SU-DHL-6 (cell line): ENCODE measurements at regions not wholly inside any gene's neighbourhood (a gene's known extent, or its start where the extent isn't known, plus 50 kb on each side); places are given as distances from the start of the nearest gene placed in this dataset.

Experiments used
- H2AFZ ChIP-seq: fragments of 200-600 bp; sonication (generic); 2 replicates; pipeline ENCODE4 v1.6.1; 2014; ENCODE audit warnings: low read depth, mild to moderate bottlenecking, moderate library complexity, mixed read lengths, antibody characterized with exemption, low read length; ENCODE audit not compliant: severe bottlenecking
- H3F3A ChIP-seq: fragments of 200-600 bp; shearing (Covaris generic); 2 replicates; pipeline ENCODE4 v1.6.0; 2016; ENCODE audit warnings: antibody characterized with exemption, mild to moderate bottlenecking; ENCODE audit not compliant: insufficient read depth
- H3K27ac ChIP-seq: fragments of 200-600 bp; sonication (generic); 2 replicates; pipeline ENCODE4 v1.5.1; 2016; ENCODE audit warnings: low read depth, mild to moderate bottlenecking, low read length, moderate library complexity, mixed read lengths
- H3K27me3 ChIP-seq: fragments of 200-600 bp; sonication (generic), shearing (Covaris generic); 2 replicates; pipeline ENCODE4 v1.6.0; 2014; ENCODE audit warnings: mild to moderate bottlenecking, low read length
- H3K36me3 ChIP-seq: fragments of 200-600 bp; sonication (generic); 2 replicates; pipeline ENCODE4 v1.6.1; 2014; ENCODE audit warnings: mild to moderate bottlenecking, low read length, mixed read lengths
- H3K4me2 ChIP-seq: fragments of 300-600, 200-600 bp; shearing (Covaris generic), sonication (generic); 2 replicates; pipeline ENCODE4 v1.6.0; 2014; ENCODE audit warnings: low read length, low read depth, mild to moderate bottlenecking; ENCODE audit not compliant: poor library complexity, severe bottlenecking
- H3K4me3 ChIP-seq: fragments of 200-600 bp; sonication (generic); 2 replicates; pipeline ENCODE4 v1.5.1; 2014; ENCODE audit warnings: antibody characterized with exemption, low read length, mild to moderate bottlenecking, mixed read lengths; ENCODE audit not compliant: insufficient read depth, poor library complexity, severe bottlenecking
- H3K79me2 ChIP-seq: fragments of 200-600 bp; sonication (generic); 2 replicates; pipeline ENCODE4 v1.6.1; 2014; ENCODE audit warnings: mild to moderate bottlenecking, low read length, moderate library complexity; ENCODE audit not compliant: insufficient read depth
- H3K9ac ChIP-seq: fragments of 200-600 bp; sonication (generic); 2 replicates; pipeline ENCODE4 v1.7.0; 2014; ENCODE audit warnings: mild to moderate bottlenecking, low read length
- H3K9me2 ChIP-seq: fragments of 200-600 bp; sonication (generic); replicated peaks from 2 replicates; pipeline ENCODE4 v1.6.1; 2014; ENCODE audit warnings: low read length; ENCODE audit not compliant: insufficient read depth
- H3K9me3 ChIP-seq: fragments of 200-600 bp; sonication (generic); 2 replicates; pipeline ENCODE4 v1.6.1; 2014; ENCODE audit warnings: low read length, mixed read lengths; ENCODE audit not compliant: insufficient read depth
- H4K20me1 ChIP-seq: fragments of 200-600 bp; sonication (generic); 2 replicates; pipeline ENCODE4 v1.6.1; 2014; ENCODE audit warnings: low read depth, mild to moderate bottlenecking, antibody characterized with exemption, low read length, moderate library complexity, mixed read lengths
- EZH2phosphoT487 ChIP-seq: fragments of 200-600 bp; sonication (generic), shearing (Covaris generic); conservative IDR thresholded peaks from 2 replicates; pipeline ENCODE4 v1.6.1; 2018; ENCODE audit warnings: mild to moderate bottlenecking, antibody characterized with exemption, low read length, moderate library complexity, mixed read lengths
- TF ChIP-seq, protein P1 (sequence below): fragments of 200-600 bp; sonication (generic); IDR thresholded peaks from one replicate; pipeline ENCODE4 v1.5.1; 2017; ENCODE audit warnings: antibody characterized with exemption, mild to moderate bottlenecking, low read length, moderate library complexity; ENCODE audit not compliant: insufficient read depth, poor library complexity, severe bottlenecking

DNA sequence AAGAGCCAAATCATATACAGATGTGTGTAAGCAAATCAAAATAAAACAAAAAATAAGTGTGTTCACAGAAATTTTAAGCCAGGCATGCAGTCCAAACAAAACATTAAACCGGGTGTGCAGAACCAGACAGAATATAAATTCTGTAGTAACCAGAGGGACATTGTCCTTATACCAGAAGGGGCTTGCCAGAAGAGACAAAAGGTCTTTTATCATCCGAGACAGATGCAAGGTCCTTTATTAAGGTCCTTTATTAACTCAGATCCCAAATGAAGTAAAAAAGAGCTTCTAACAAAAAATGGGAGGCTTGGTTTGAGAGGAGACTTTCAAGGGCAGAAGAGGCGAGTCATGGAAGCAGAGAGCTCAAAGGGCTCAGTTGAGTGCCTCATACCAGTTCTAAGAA, 59.2 kb downstream of the RGS12 start:
- H3K27me3 ChIP-seq: no peaks in the 10 kb centered on the region
- no peak overlapping the region for H3K9ac ChIP-seq
- no peaks in the 10 kb centered on the region for H3K36me3 ChIP-seq
- no peak overlapping the region for H3K4me2 ChIP-seq
- H3K27ac ChIP-seq: no peak overlapping the region
- H3K79me2 ChIP-seq: no peaks in the 10 kb centered on the region
- no peaks in the 10 kb centered on the region for H3F3A ChIP-seq
- no peaks in the 10 kb centered on the region for H4K20me1 ChIP-seq
- TF ChIP-seq EZH2phosphoT487: no peak
- TF ChIP-seq, protein P1, sequence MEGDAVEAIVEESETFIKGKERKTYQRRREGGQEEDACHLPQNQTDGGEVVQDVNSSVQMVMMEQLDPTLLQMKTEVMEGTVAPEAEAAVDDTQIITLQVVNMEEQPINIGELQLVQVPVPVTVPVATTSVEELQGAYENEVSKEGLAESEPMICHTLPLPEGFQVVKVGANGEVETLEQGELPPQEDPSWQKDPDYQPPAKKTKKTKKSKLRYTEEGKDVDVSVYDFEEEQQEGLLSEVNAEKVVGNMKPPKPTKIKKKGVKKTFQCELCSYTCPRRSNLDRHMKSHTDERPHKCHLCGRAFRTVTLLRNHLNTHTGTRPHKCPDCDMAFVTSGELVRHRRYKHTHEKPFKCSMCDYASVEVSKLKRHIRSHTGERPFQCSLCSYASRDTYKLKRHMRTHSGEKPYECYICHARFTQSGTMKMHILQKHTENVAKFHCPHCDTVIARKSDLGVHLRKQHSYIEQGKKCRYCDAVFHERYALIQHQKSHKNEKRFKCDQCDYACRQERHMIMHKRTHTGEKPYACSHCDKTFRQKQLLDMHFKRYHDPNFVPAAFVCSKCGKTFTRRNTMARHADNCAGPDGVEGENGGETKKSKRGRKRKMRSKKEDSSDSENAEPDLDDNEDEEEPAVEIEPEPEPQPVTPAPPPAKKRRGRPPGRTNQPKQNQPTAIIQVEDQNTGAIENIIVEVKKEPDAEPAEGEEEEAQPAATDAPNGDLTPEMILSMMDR: no peak
- no peaks in the 10 kb centered on the region for H3K9me2 ChIP-seq
- H3K4me3 ChIP-seq: no peak overlapping the region
- H2AFZ ChIP-seq: no peak overlapping the region
- no peaks in the 10 kb centered on the region for H3K9me3 ChIP-seq

GRCh38 chr4:3352505-3352904, 59.7 kb downstream of the RGS12 start:
- H3K79me2 ChIP-seq: no peaks in the 10 kb centered on the region
- H4K20me1 ChIP-seq: no peaks in the 10 kb centered on the region
- H3K4me3 ChIP-seq: no peak overlapping the region
- no peaks in the 10 kb centered on the region for H3K9me2 ChIP-seq
- no peaks in the 10 kb centered on the region for H3K36me3 ChIP-seq
- no peaks in the 10 kb centered on the region for H3F3A ChIP-seq
- no peaks in the 10 kb centered on the region for H3K27me3 ChIP-seq
- no peak overlapping the region for H3K27ac ChIP-seq
- no peaks in the 10 kb centered on the region for H3K9me3 ChIP-seq
- no peak overlapping the region for H2AFZ ChIP-seq
- H3K9ac ChIP-seq: no peak overlapping the region
- H3K4me2 ChIP-seq: no peak overlapping the region
- TF ChIP-seq, protein P1: no peak
- TF ChIP-seq EZH2phosphoT487: no peak

DNA sequence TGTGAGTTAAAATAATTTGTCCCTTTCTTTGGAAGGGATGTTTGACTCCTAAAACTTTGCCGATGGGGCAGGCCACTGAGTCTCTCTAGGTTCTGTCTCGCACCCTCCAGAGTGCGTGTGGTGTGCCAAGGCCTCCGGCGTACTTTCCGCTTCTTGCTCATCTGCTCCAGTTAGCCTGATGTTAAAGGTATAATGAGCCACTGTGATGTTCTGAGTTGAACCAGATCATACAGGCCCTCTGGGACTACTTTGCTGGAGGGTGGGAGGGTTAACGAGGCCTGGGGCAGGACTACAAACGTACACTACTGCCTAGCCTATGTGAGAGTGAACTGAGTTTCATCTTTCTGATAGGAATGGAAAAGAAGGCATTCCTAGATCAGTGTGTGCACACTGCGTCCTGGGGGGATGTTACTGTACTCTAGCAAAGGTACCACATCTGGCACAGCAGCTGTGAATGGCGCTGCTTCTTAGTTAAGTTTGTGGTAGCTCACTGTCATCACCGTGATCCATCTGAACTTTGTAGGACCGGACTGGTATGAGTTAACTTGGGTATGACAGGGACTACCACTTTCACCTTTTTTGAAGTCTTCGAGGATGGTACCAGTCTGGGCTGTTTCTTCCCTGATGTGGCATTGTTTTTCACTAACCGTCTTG, 60.2 kb downstream of the RGS12 start:
- no peaks in the 10 kb centered on the region for H3F3A ChIP-seq
- no peak overlapping the region for H3K4me2 ChIP-seq
- H3K4me3 ChIP-seq: no peak overlapping the region
- no peaks in the 10 kb centered on the region for H3K9me3 ChIP-seq
- H3K9me2 ChIP-seq: no peaks in the 10 kb centered on the region
- no peaks in the 10 kb centered on the region for H4K20me1 ChIP-seq
- H3K27ac ChIP-seq: no peak overlapping the region
- H3K27me3 ChIP-seq: no peaks in the 10 kb centered on the region
- H3K9ac ChIP-seq: no peak overlapping the region
- H2AFZ ChIP-seq: no peak overlapping the region
- TF ChIP-seq, protein P1: no peak
- TF ChIP-seq EZH2phosphoT487: no peak
- H3K36me3 ChIP-seq: no peaks in the 10 kb centered on the region
- H3K79me2 ChIP-seq: no peaks in the 10 kb centered on the region
